K562 (cell line): ENCODE measurements at regions not wholly inside any gene's neighbourhood (a gene's known extent, or its start where the extent isn't known, plus 50 kb on each side); places are given as distances from the start of the nearest gene placed in this dataset.

Source experiments
- ATAC-seq: fragments of 200-7000 bp; cut with Tn5 transposase; 3 replicates; pipeline ENCODE4 v1.9.1; 2020; ENCODE audit warnings: moderate library complexity
- BruUV-seq: library from RNA; stranded (reverse); fragments of 400-500 nt; replicated peaks from 2 replicates; lab custom pipeline; 2021; lab: Mats Ljungman, UMichigan
- CTCF ChIA-PET: fragments of 300-600 bp; formaldehyde crosslinking; extraction: SDS; loops from one replicate; lab custom pipeline; 2021; ENCODE audit warnings: low intra/inter-chr PET ratio; lab: Yijun Ruan, JAX
- POLR2A ChIA-PET: fragments of 300-600, 350-650 bp; sonication (Branson Sonifier 250); formaldehyde crosslinking; extraction: SDS; loops from one replicate; lab custom pipeline; 2021; ENCODE audit warnings: antibody characterized with exemption, inconsistent platforms; lab: Yijun Ruan, JAX
- DNase-seq, 4 experiments: peaks; one replicate each; pipeline versions ENCODE4 v3.0.0 to v3.0.0-alpha.2; 2011 to 2018; ENCODE audit warnings: low spot score in 3 of 4, mixed read lengths in 3 of 4; ENCODE audit errors: extremely low read depth in 1 of 4
- FAIRE-seq: peaks from 2 replicates; lab custom pipeline; 2011; peaks lifted over from hg19 to GRCh38; lab: Jason Lieb, UNC
- H2AFZ ChIP-seq: 2 replicates; pipeline ENCODE4 v1.6.0; 2011; ENCODE audit warnings: low read depth, low read length, control low read depth, inconsistent platforms
- H3K27ac ChIP-seq: fragments of 200-600 bp; 3 replicates; pipeline ENCODE4 v1.8.0; 2011; ENCODE audit warnings: low read depth, mild to moderate bottlenecking, control low read depth, inconsistent platforms, low read length, moderate library complexity, mixed read lengths; ENCODE audit errors: extremely low read depth
- H3K27me3 ChIP-seq, 2 experiments: fragments of 300-600 bp in 1 of 2; 2 replicates in 1 of 2; 3 replicates in 1 of 2; pipeline versions ENCODE4 v1.6.0 to v1.8.0; 2011; ENCODE audit warnings: inconsistent platforms in 2 of 2, low read length in 2 of 2, mild to moderate bottlenecking in 1 of 2, mixed read lengths in 1 of 2, moderate library complexity in 1 of 2; ENCODE audit not compliant: control insufficient read depth in 2 of 2, insufficient read depth in 2 of 2
- H3K36me3 ChIP-seq: fragments of 300-600 bp; 3 replicates; pipeline ENCODE4 v1.8.0; 2011; ENCODE audit warnings: mild to moderate bottlenecking, low read length, inconsistent platforms; ENCODE audit not compliant: control insufficient read depth, insufficient read depth
- H3K4me1 ChIP-seq, 2 experiments: fragments of 200-600 bp in 1 of 2; replicated peaks in 1 of 2; 2 replicates in 1 of 2; 3 replicates in 1 of 2; pipeline versions ENCODE4 v1.5.1 to v1.8.0; 2011; ENCODE audit warnings: inconsistent platforms in 2 of 2, low read length in 2 of 2, mild to moderate bottlenecking in 1 of 2, mixed read lengths in 1 of 2, moderate library complexity in 1 of 2; ENCODE audit not compliant: control insufficient read depth in 2 of 2, insufficient read depth in 2 of 2
- H3K4me2 ChIP-seq: 2 replicates; pipeline ENCODE4 v1.6.1; 2011; ENCODE audit warnings: low read length, control low read depth, inconsistent platforms, mixed read lengths; ENCODE audit not compliant: insufficient read depth
- H3K4me3 ChIP-seq: fragments of 200-600 bp; sonication (generic), shearing (Covaris generic); 2 replicates; pipeline ENCODE4 v1.5.1; 2016; ENCODE audit warnings: control low read depth, inconsistent platforms
- H3K79me2 ChIP-seq: fragments of 200-600 bp; 3 replicates; pipeline ENCODE4 v1.8.0; 2011; ENCODE audit warnings: low read length, inconsistent platforms; ENCODE audit not compliant: control insufficient read depth, insufficient read depth
- H3K9ac ChIP-seq, 2 experiments: 2 replicates each; pipeline versions ENCODE4 v1.6.0 to v1.6.1; 2011; ENCODE audit warnings: low read depth in 2 of 2, low read length in 2 of 2, control low read depth in 1 of 2, inconsistent platforms in 1 of 2, mild to moderate bottlenecking in 1 of 2, mixed read lengths in 1 of 2; ENCODE audit not compliant: insufficient read depth in 1 of 2
- H3K9me1 ChIP-seq: one replicate; pipeline ENCODE4 v1.6.0; 2011; ENCODE audit warnings: inconsistent platforms, mild to moderate bottlenecking, low read length, moderate library complexity; ENCODE audit not compliant: control insufficient read depth, insufficient read depth
- H3K9me3 ChIP-seq: replicated peaks from 2 replicates; pipeline ENCODE4 v1.5.1; 2011; ENCODE audit warnings: low read depth, low read length, inconsistent platforms; ENCODE audit not compliant: control insufficient read depth, insufficient read depth
- H4K20me1 ChIP-seq: replicated peaks from 2 replicates; pipeline ENCODE4 v1.6.1; 2011; ENCODE audit warnings: low read length, inconsistent platforms, mixed read lengths; ENCODE audit not compliant: control insufficient read depth, insufficient read depth
- ARID3B ChIP-seq: fragments of 250-450 bp; sonication (Bioruptor Pico); IDR thresholded peaks from 2 replicates; pipeline ENCODE4 v1.4.0; 2020; ENCODE audit warnings: borderline replicate concordance
- CBX3 ChIP-seq, 2 experiments: IDR thresholded peaks; 1 replicate in 1 of 2; 2 replicates in 1 of 2; pipeline ENCODE4 v1.6.1; 2012; ENCODE audit warnings: inconsistent platforms in 2 of 2, low read length in 2 of 2, borderline replicate concordance in 1 of 2, control low read depth in 1 of 2
- CBX5 ChIP-seq: IDR thresholded peaks from 2 replicates; pipeline ENCODE4 v1.6.1; 2014; ENCODE audit warnings: low read depth, borderline replicate concordance
- CHD4 ChIP-seq: fragments of 200-600 bp; sonication (generic); IDR thresholded peaks from 3 replicates; pipeline ENCODE4 v1.6.1; 2012; ENCODE audit warnings: low read depth, mild to moderate bottlenecking, mixed read lengths, low read length, inconsistent platforms; ENCODE audit not compliant: insufficient read depth, insufficient replicate concordance, poor library complexity, severe bottlenecking
- RERE ChIP-seq: sonication (generic); formaldehyde crosslinking; IDR thresholded peaks from 2 replicates; pipeline ENCODE4 v1.8.0; 2023; ENCODE audit warnings: missing genetic modification reagents, mild to moderate bottlenecking, borderline replicate concordance
- SP2 ChIP-seq: IDR thresholded peaks from 2 replicates; pipeline ENCODE4 v1.6.1; 2011; ENCODE audit warnings: mild to moderate bottlenecking, low read depth, low read length, moderate library complexity; ENCODE audit not compliant: poor library complexity, severe bottlenecking; ENCODE audit errors: extremely low read depth
- STAT5B ChIP-seq: fragments of 250-450 bp; sonication (Bioruptor Pico); IDR thresholded peaks from 2 replicates; pipeline ENCODE4 v1.8.0; 2021; ENCODE audit warnings: mild to moderate bottlenecking, inconsistent platforms
- ZNF766 ChIP-seq: fragments of 200-800 bp; sonication (Bioruptor generic); conservative IDR thresholded peaks from 2 replicates; pipeline ENCODE4 v1.6.1; 2016; ENCODE audit warnings: missing genetic modification characterization, missing compliant biosample characterization
- WGBS: fragments of 100-300 bp; shearing (Covaris generic); methylation state at CpG from one replicate; pipeline ENCODE4 v1.1.6; 2016; ENCODE audit warnings: low coverage, mixed read lengths; ENCODE audit not compliant: insufficient coverage; ENCODE audit errors: missing lambda C conversion rate; 5-methylcytosine and 5-hydroxymethylcytosine counted together
- in situ Hi-C: fragments of 300-500 bp; cut with MboI; formaldehyde crosslinking; loops from 4 replicates; pipeline ENCODE4 v1.15.0; 2018; ENCODE audit warnings: inconsistent platforms, mixed read lengths
- intact Hi-C: fragments of 100-400 bp; cut with micrococcal nuclease; formaldehyde crosslinking; loops from 2 replicates; pipeline ENCODE4 v1.14.2; 2022
- TF ChIP-seq, protein P1 (sequence below): fragments of 450-650 bp; IDR thresholded peaks from one replicate; pipeline ENCODE4 v1.6.1; 2018; ENCODE audit warnings: mild to moderate bottlenecking, moderate library complexity; ENCODE audit not compliant: partially characterized antibody
- TF ChIP-seq, protein P2 (sequence below): sonication (generic); formaldehyde crosslinking; IDR thresholded peaks from 2 replicates; pipeline ENCODE4 v1.9.0; 2022; ENCODE audit warnings: mild to moderate bottlenecking, missing genetic modification reagents
- TF ChIP-seq, protein P3 (sequence below): sonication (generic); formaldehyde crosslinking; IDR thresholded peaks from 2 replicates; pipeline ENCODE4 v1.8.0; 2022; ENCODE audit warnings: mild to moderate bottlenecking, missing genetic modification reagents

DNA sequence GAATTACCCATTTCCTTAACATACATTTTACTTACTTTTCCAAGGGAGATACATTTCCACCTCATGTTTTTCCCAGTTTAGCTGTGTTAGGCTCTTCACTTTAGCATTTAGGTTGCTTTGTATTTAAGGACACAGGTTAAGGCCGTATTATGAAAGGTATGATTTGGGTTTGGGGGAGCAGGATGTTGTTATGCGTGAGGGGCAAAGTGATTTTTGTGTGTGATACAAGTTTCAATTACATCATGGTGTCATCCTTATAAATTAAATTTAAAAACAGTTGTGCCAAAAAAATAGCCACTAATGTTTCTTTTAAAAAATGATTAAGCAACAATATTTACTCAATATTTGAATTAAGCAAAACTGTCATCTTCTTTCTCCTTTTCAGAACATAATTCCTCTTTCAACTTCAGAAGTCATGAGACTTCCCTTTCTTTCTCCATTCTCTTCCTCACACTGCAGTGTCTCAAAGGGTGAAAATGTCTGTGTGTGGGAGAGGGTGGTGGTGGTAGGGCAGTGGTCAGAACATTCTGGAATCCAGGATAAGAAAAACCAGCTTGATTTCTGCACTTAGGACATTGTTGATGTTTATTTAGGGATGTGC lies 126.2 kb downstream of the KCNRG start:
- H3K79me2 ChIP-seq, result no peaks in the 10 kb centered on the region
- POLR2A ChIA-PET, result interaction anchor here (0.8 kb wide), 1 partner anchor 8 kb away, joined by 3 read pairs; no protein-coding TSS in a partner anchor
- H3K36me3 ChIP-seq, result no peaks in the 10 kb centered on the region
- in situ Hi-C loops (no loop called here), intact Hi-C loops (no loop called here)
- H3K4me3 ChIP-seq, result no peak overlapping the region
- no peaks in the 10 kb centered on the region for H3K27me3 ChIP-seq
- BruUV-seq, result no TSS peak
- H3K4me2 ChIP-seq, result no peak overlapping the region
- no peaks in the 10 kb centered on the region for H4K20me1 ChIP-seq
- DNase-seq (no peak), ATAC-seq (no peak), FAIRE-seq (no peak)
- no peak overlapping the region for H3K27ac ChIP-seq
- H3K4me1 ChIP-seq, result no peaks in the 10 kb centered on the region
- CTCF ChIA-PET, result no interaction called here
- peak overlapping the region; percentile 63 for H2AFZ ChIP-seq
- H3K9me3 ChIP-seq, result no peaks in the 10 kb centered on the region
- H3K9me1 ChIP-seq, result no peaks in the 10 kb centered on the region
- WGBS, result 80% methylated on average over 2 of the region's 2 CpGs
- H3K9ac ChIP-seq, result no peak overlapping the region
- TF ChIP-seq, protein P1, sequence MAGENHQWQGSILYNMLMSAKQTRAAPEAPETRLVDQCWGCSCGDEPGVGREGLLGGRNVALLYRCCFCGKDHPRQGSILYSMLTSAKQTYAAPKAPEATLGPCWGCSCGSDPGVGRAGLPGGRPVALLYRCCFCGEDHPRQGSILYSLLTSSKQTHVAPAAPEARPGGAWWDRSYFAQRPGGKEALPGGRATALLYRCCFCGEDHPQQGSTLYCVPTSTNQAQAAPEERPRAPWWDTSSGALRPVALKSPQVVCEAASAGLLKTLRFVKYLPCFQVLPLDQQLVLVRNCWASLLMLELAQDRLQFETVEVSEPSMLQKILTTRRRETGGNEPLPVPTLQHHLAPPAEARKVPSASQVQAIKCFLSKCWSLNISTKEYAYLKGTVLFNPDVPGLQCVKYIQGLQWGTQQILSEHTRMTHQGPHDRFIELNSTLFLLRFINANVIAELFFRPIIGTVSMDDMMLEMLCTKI, result no peak
- TF ChIP-seq ZNF766 (CRISPR knock-in tag) (no peak), STAT5B (CRISPR knock-in tag) (no peak), ARID3B (no peak), CBX3 (IDR thresholded peaks at IDR 0.05; ENCODE audit: borderline replicate concordance in 1 of 2, low read length in 2 of 2) (no peak), SP2 (no peak), CBX5 (no peak), CHD4 (no peak), RERE (CRISPR knock-in tag) (no peak)
- TF ChIP-seq, protein P2, sequence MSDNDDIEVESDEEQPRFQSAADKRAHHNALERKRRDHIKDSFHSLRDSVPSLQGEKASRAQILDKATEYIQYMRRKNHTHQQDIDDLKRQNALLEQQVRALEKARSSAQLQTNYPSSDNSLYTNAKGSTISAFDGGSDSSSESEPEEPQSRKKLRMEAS, result no peak
- TF ChIP-seq, protein P3, sequence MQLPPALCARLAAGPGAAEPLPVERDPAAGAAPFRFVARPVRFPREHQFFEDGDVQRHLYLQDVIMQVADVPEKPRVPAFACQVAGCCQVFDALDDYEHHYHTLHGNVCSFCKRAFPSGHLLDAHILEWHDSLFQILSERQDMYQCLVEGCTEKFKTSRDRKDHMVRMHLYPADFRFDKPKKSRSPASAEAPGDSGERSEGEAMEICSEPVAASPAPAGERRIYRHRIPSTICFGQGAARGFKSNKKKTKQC (CRISPR knock-in tag), result no peak
